BE2C (cell line): ENCODE measurements at regions not wholly inside any gene's neighbourhood (a gene's known extent, or its start where the extent isn't known, plus 50 kb on each side); places are given as distances from the start of the nearest gene placed in this dataset.

Experiments
- DNase-seq: peaks from one replicate; pipeline ENCODE4 v3.0.0-alpha.2; 2020
- H3K27me3 ChIP-seq: fragments of 250-450 bp; sonication (Bioruptor Pico); 2 replicates; pipeline ENCODE4 v1.5.1; 2020; ENCODE audit warnings: mild to moderate bottlenecking
- H3K36me3 ChIP-seq: fragments of 250-450 bp; sonication (Bioruptor Pico); 2 replicates; pipeline ENCODE4 v1.5.1; 2020; ENCODE audit warnings: mild to moderate bottlenecking
- H3K4me1 ChIP-seq: fragments of 250-450 bp; sonication (Bioruptor Pico); 2 replicates; pipeline ENCODE4 v1.5.1; 2020
- H3K4me3 ChIP-seq: 2 replicates; pipeline ENCODE4 v1.5.1; 2011; ENCODE audit warnings: low read depth, low read length
- H3K9me3 ChIP-seq: fragments of 250-450 bp; sonication (Bioruptor Pico); 2 replicates; pipeline ENCODE4 v1.5.1; 2020
- CTCF ChIP-seq: IDR thresholded peaks from 2 replicates; pipeline ENCODE4 v1.5.1; 2012; ENCODE audit warnings: mild to moderate bottlenecking, low read depth, low read length

GRCh38 chr12:63224396-63224795 is 73.4 kb upstream of the AVPR1A start:
- no peaks in the 10 kb centered on the region for H3K9me3 ChIP-seq
- no peak for DNase-seq
- no peaks in the 10 kb centered on the region for H3K36me3 ChIP-seq
- H3K27me3 ChIP-seq, result no peaks in the 10 kb centered on the region
- no peak for TF ChIP-seq CTCF
- H3K4me3 ChIP-seq, result no peak overlapping the region
- H3K4me1 ChIP-seq, result no peaks in the 10 kb centered on the region

GRCh38 chr12:63223128-63223527 is 72.1 kb upstream of the AVPR1A start:
- Histone ChIP-seq H3K4me3 (no peak overlapping the region), H3K36me3 (no peaks in the 10 kb centered on the region), H3K27me3 (no peaks in the 10 kb centered on the region), H3K4me1 (no peaks in the 10 kb centered on the region), H3K9me3 (no peaks in the 10 kb centered on the region)
- no peak for DNase-seq
- TF ChIP-seq CTCF, result no peak

GRCh38 chr12:63222582-63222981 is 71.6 kb upstream of the AVPR1A start:
- DNase-seq, result no peak
- Histone ChIP-seq H3K36me3 (no peaks in the 10 kb centered on the region), H3K27me3 (no peaks in the 10 kb centered on the region)

GRCh38 chr12:63220921-63221320 is 69.9 kb upstream of the AVPR1A start:
- no peak overlapping the region for H3K4me3 ChIP-seq
- no peaks in the 10 kb centered on the region for H3K4me1 ChIP-seq
- no peaks in the 10 kb centered on the region for H3K36me3 ChIP-seq
- no peak for DNase-seq
- H3K9me3 ChIP-seq, result no peaks in the 10 kb centered on the region
- TF ChIP-seq CTCF, result no peak
- no peaks in the 10 kb centered on the region for H3K27me3 ChIP-seq

More at GRCh38 chr12:63222582-63222981, 71.6 kb upstream of the AVPR1A start:
- no peak overlapping the region for H3K4me3 ChIP-seq
- H3K9me3 ChIP-seq, result no peaks in the 10 kb centered on the region
- no peak for TF ChIP-seq CTCF
- no peaks in the 10 kb centered on the region for H3K4me1 ChIP-seq

GRCh38 chr12:63212316-63212715 is 61.3 kb upstream of the AVPR1A start:
- DNase-seq, result no peak
- H3K9me3 ChIP-seq, result no peaks in the 10 kb centered on the region
- TF ChIP-seq CTCF, result no peak
- no peaks in the 10 kb centered on the region for H3K27me3 ChIP-seq
- no peaks in the 10 kb centered on the region for H3K4me1 ChIP-seq
- H3K4me3 ChIP-seq, result no peak overlapping the region
- no peaks in the 10 kb centered on the region for H3K36me3 ChIP-seq

GRCh38 chr12:63208956-63209355 is 58.0 kb upstream of the AVPR1A start:
- no peak for DNase-seq
- TF ChIP-seq CTCF, result no peak
- Histone ChIP-seq H3K9me3 (no peaks in the 10 kb centered on the region), H3K36me3 (no peaks in the 10 kb centered on the region), H3K4me1 (no peaks in the 10 kb centered on the region), H3K27me3 (no peaks in the 10 kb centered on the region), H3K4me3 (no peak overlapping the region)
